Activated CD4-positive, alpha-beta T cell treated with anti-CD3 and anti-CD28 coated beads, Interleukin-2, amount 50 U/mL, for 24 hours (primary cell): ENCODE measurements at regions not wholly inside any gene's neighbourhood (a gene's known extent, or its start where the extent isn't known, plus 50 kb on each side); places are given as distances from the start of the nearest gene placed in this dataset.

Experiments
- DNase-seq, 2 donors: peaks; one replicate each; pipeline ENCODE4 v3.0.0-alpha.2; 2020; ENCODE audit warnings: low read depth in 1 of 2, low spot score in 1 of 2

DNA sequence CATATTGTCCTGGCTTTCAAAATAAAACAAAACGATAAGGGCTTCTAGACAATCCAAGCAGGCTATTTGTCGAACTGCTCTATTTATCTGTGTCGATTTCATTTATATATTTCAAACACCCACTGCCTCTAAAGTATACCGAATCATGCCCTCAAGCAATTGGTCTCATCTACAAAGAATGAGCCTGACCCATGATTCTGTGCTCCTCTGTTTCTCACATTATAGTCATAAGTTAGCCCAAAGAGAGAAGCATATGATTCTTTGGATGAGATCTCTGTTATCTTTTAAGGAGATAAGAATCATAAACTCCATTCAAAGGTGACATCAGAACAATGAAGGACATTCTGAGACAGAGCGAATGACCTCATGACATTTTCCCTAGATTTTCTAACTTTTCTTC is 191.1 kb downstream of the MAP2K6 start:
- no peak for DNase-seq

DNA sequence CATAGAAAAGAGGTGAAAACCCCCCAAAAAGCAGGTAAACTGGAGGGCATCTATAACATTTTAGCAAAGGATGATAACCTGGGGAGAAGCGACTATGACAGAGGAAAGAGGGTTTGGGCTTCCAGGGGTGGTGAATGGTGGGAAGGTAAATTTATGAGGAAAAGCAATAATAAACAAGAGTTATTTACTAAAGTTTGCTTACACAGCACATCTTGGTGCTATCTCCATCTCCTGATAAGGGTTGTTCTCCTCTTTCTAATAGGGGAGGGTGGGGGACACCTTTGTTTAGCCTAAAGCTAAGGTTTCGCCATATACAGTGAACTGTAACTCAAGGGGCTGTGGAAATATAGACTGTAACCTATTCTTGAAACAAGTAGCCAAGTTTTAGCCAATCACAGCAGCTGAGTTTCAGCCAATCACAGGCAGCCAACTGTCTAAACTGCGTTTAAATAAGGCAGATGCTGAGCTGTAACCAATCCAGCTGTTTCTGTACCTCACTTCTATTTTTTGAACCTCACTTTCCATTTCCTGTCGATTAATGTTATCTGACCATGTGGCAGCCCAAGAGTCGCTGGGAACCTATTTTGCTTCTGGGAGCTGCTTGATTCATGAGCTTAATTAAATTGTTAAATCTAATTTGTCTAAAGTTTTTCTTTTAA is 191.8 kb downstream of the MAP2K6 start:
- DNase-seq: no peak

DNA sequence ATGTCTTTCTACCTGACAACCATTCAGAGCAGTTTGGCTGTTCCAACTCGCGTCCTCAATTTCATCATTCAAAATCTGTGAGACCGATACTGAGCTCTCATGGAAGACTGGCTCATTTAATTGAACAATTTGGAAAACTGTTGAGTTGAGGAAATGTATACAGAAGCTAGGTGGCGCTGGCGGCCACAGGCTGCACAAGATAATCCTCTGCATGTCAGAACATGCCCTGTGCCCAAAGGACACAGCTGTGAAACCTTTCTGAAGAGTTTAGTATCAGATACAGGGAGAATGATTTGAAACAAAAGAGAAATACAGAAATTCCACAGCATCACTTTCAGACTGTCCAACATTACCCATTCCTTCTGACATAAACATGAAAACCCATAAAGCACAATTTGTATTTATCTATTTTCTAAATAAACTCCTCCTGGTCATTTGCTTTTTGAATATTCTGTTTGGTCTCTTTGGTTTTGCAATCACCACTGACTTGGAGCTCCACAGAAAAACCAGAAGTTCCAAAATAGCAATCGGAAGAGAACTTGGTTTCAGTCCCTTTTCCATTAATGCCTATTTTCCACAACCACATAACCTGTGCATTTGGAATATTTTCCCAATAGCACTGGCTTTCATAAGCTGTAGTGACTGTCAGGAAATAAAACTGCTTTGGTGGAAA is 192.8 kb downstream of the MAP2K6 start:
- peak in 1 of 2 donors; percentile 3 for DNase-seq

DNA sequence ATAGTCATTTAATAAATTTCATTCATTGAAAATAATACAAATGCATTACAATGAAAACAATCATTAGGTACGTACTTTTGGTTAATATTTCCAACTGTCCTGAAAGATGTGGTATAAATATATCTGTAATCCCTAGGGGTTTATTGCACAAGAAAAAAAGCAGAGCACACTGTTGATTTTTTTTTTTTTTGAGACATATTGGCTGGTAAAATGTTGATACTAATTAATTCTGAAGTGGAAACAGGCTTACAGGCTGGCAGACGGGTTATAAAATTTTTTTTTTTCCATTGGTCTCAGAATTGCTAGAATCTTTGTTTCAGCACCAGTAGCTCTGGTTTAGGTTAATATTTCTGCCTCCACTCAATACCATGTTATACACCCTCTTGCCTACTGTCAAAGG is 193.6 kb downstream of the MAP2K6 start:
- DNase-seq: no peak

DNA sequence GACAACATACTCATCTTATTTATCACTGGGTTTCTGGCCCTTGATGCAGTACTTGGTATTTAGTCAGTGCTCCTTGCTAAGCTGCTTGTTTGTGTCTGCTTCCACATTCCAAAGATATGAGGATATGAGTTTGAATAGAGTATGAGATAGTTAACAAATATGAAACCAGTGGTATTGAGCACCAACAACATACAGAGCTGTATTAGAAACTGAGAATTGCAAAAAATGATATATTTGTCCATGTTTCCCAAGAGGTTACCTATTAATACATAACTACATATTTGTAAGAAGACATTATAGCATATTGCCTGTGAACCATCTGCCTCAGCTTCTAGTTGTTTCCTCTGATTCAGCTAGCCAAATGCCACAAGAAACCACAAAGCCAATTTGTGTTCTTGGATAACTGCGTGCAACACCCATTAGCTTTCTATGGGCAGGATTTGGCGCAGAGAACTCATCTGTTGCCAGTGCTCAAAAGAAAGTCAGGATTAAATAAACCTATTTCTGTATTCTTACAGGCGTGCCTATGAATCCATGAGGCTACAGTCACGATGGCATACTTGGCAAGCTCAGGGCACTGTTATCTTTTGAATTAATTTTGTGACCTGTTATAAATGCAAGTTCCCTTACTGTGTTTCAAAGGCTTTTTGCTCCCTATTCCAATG is 194.4 kb downstream of the MAP2K6 start:
- DNase-seq: no peak

DNA sequence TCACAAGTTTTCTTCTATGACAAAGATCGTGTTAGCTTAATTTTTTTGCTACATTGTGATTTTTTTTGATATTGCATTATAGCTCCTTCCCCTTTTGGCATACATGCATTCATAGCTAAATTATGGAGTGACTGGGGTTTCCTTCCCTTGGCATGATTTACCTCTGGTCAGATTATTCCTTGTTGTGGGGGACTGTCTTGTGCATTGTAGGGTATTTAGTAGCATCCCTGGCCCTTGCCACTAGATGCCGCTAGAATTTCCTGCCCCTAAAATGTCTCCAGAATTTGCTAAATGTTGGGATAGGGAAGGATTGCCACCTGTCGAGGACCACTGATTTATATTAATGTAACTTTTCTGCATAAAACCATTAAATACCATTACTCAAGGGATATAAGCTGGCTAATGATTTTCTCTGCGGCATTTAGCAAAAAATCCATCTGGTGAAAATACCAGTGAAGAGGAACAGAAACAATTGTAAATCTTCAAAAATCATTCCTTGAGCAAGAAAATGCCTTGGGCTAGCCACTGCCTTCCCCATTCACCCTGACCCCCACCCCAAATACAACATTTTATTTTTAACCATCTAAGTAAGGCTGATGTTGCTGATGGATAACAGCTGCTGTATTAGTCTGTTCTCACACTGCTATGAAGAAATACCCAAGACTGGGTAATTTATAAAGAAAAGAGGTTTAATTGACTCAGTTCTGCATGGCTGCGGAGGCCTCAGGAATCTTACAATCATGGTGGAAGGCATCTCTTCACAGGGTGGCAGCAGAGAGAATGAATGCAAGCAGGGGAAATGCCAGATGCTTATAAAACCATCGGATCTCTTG is 195.2 kb downstream of the MAP2K6 start:
- DNase-seq: no peak

DNA sequence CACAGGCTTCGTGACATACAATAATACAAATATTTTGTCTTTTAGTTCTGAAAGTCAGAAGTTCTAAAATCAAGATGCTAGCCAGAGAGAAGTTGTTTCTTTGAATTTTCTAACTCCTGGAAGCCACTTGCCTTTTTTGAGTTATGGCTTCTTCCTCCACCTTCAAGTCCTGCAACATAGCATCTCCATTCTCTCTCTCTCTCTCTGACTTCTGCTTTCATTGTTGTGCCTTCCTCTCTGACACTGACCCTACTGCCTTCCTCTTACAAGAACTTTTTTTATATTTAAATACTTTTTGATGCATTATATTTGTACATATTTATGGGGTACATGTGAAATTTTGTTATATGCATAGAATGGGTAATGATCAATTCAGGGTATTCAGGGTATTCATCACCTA is 205.9 kb downstream of the MAP2K6 start:
- DNase-seq: no peak

DNA sequence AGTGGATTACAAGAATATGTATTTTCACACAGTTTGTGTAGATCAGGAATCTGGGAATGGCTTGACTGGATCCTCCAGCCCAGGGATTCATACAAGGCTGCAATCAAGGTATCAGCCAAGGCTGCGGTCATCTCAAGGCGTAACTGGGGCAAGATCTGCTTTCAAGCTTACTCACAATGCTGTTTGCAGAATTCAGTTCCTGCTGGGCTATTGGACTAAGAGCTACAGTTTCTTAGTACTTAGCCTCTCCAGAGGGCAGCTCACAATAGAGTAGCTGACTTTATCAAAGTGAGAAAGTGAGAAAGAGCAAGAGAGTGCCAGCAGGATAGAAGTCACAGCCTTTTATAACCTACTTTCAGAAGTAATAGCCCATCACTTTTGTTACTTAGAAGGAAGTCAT is 211.0 kb downstream of the MAP2K6 start:
- no peak for DNase-seq

DNA sequence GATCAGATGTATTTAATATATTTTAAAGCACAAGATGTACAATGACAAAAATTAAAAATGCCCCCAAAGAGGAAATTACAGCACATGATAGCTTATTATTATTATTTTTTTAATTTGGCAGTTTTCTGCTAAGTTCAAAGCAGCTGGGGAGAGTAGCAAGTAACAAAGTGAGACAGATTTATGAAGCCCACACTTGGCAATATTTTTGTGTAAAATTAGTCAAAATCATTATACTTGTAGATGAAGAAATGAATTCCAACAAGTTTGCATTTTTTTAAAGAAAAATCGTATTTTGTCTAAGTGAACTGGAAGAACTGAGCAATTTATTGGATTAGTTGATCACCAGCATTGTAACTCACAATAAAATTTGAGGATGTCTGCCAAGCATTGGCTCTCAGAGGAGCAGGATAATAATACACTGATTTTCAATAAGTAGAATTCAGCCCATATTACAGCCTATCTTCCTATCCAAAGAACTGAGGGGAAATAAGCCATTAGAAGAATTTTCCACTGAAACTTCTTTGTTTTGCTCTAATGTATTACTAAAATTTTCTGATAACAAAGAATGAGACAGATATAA is 215.6 kb downstream of the MAP2K6 start:
- no peak for DNase-seq

DNA sequence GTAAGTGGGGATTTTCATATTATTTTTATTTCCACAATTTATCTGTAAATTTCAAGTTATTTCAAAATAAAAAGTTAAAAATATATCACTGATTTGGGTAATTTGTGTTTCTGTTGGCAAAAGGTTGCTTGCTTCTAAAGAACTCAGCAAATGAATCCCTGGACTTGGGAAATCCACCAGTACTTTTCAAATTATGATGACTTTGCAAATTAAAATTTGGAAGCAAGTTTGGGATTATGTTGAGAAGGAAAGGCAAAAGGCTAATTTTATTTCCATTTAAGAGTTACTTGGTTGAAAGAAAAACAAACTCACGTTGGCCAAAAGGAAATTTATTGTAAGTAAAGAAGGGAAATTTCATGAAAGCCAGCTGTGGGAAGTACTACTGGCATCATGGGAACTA is 220.3 kb downstream of the MAP2K6 start:
- DNase-seq: no peak

DNA sequence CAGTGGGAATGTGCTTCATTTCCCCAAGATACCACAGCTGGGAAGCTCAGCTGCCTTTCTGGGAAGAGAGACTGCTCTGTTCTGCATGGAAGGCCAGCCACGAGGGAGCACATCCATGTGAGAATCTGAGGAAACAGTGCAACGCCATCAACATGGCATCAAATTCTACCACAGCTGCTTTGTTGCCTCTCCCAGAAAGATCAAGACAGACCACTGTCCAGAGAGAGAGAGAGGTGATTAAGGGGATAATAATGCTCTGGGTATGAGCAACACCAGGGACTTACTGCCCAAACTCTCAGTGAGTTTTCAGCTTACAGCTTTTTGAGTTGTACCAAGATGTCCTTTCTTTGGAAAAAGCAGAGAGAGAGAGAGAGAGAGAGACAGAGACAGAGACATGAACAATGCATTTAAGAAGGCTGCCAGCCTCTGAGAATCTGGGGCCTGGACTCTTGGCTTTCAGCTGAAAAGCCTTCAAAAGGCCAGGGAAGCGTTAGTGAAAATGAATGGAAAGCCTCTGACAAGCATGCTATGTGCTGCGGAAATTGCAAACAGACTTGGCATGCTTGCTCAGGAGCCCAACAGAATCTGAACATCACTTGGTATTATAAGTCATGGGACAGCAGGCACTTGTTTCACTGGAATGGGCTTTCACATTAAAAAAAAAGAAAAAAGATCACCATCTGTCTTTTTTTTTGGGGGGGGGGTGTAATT is 223.1 kb downstream of the MAP2K6 start:
- no peak for DNase-seq

DNA sequence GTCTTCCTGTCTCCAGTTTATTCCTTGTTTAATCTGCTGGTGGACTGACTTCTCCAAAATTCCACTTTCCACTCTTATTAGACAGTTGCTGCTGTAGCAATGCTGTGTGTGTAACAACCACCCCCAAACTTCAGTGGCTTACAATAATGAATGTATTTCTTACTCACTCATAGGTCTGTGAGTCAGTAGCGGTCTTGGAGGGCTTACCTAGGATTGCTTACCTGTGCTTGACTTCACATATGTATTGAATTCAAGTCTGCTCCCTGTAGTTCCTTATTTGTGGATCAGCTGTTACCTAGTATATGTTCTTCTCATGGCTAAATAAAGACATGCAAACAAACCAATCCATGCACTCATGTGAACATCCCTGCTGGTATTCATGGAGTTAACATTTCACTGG is 224.6 kb downstream of the MAP2K6 start:
- DNase-seq: no peak

DNA sequence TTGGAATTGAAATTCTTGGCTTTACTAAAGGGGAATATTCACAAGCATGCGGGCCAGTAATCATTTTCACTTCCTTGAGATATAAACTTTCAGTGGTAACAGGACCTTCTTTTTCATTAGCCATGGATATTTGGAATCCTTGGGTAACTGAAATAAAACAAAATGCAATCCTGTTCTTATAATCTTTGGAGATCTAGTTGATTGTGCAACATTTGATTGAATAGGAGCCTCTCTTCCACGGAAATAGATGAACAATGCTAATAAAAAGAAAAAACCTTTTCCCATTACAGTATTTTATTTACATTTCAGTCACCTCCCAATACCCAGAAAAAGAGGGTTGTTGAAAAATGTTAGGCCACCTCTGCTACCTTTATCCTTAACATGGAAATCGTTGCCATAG is 225.6 kb downstream of the MAP2K6 start:
- no peak for DNase-seq

DNA sequence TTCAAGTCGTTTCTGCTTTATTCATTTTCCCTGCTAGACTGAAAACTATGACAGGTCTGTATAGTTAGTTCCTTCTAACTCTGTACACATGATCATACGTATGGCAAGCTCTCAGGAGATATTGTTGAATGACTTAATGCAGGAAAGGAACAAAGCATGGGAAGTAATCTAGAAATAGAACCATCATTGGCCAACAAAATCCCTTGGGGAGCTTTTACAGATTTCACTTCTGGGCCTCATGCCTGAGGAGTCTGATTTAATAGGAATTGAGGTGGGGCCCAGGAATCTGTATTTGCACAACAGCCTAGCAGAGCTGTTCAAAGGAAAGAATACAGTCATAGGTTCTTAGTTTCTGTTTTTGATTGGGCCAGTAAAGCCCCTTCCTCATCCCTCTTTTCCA is 229.2 kb downstream of the MAP2K6 start:
- no peak for DNase-seq

DNA sequence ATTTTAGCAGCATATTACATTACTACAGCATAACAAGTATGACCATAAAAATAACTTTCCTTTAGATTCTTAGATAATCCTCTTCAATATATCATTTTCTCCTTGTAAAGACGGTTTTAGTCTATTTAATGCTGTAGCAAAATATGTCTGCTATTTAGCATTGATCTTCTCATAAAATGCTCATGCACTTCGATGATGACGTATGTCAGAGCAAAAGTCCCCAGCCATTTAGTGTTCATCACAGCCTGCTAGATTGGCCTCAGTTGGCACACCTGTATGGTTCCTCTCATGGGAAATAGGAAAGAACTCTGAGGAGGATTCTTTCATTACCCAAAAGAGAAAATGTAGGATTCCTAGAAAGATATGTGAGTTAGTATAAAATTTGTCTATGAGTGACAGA is 232.2 kb downstream of the MAP2K6 start:
- no peak for DNase-seq

DNA sequence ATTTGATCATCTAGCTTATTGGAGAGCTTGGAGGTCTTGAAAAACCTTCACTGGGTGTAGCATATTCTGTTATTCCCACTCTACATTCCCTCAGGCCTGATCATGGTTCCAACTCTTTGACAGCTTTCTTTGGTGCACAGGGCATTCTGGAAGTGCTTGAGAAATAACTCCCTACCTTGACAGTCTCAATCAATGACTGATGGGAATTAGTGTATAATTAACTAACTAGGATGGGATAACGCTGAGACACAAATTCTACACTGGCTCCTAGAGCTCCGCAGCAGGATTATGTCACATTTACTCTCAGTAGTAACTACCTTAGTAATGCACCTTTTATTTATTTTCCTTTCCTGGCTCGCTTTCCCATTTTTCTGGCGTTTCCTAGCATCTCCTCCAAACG is 236.4 kb downstream of the MAP2K6 start:
- no peak for DNase-seq

DNA sequence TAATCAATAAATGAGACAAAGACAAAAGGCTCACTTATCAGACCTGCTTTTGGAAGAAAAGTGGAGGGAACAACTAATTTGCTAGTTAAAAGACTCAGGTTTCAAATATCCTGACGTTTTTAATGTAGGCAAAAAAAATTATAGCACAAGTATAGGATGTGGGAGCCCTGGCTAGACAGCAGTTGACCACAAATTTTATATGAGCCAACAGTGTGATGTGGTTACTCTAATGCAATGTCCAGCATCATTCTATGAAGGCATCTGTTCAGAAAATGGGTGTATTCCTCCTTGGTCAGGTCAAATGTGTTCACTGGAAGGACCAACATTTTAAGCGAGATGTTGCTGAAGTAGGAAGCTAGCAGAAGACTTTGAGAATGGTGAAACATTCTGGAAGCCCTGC is 237.4 kb downstream of the MAP2K6 start:
- DNase-seq: no peak

DNA sequence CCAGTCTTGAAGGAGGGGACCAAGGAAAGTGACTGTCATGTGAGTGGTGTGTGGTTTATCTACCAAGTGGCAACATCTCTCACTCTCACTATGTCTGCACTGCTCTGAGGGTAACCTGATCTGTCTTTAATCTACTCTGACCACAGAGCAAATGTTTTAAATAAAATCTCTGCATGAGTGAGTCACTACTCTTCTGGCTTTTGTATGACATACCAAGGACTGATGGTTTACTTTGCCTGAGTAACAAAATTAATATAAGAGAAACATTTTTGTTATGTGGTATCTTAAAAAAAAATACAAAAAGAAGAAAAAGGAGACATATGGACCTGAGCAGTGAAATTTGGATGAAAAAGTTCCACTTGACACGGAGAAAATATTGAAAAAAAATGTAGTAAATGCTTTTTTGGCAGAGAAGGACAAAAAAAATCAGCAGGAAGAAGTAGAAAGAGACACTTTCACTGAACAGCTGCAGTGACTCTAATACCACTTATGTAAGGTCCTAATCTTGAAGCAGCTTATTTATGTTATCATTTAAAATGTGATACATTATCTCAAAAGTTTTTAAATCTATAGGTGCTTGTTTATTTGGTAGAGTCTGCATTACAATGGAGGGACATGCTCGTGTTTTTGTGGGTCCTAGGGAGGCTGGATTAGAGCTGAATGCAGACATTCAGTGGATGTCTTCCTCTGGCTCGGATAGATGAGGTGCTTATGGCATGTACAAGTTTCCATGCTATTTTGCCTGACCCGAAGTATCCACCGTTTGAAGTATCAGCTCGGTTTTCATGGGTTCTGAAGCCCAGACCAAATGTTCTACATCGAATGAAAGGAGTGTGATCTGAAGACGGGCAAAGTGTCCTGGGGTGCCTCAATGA is 240.7 kb downstream of the MAP2K6 start:
- DNase-seq: no peak

DNA sequence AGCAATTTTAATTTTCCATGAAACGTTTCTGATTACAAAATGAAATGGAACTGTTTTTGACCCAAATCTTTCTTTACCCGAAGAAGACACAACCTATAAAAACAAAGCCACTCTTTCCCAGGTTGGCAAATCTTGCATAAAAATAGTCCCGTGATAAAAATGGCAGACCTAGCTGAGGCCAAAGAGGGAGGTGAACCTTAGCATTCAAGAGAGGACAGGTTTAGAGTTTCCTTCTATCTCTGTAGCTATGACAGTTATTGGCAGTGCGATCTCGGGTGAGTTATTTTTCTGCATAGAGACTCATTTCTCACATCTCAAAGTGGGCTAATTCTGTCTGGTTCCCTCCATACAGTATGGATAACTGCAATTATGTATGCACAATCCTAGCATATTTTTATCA is 241.4 kb downstream of the MAP2K6 start:
- no peak for DNase-seq
